ENCODE measurements at regions not wholly inside any gene's neighbourhood (a gene's known extent, or its start where the extent isn't known, plus 50 kb on each side); places are given as distances from the start of the nearest gene placed in this dataset.

GRCh38 chr1:57530206-57530910 lies 106.5 kb upstream of the DAB1 start:
- H3K27ac Mint-ChIP-seq, result no peak overlapping the region
- Histone ChIP-seq H4K20me1 (ENCODE audit: low read depth) (no peaks in the 10 kb centered on the region), H3K27ac (no peak overlapping the region), H3K4me2 (no peak overlapping the region), H3K4me1 (no peaks in the 10 kb centered on the region), H3K4me3 (no peak overlapping the region), H3K9ac (no peak overlapping the region), H3F3A (ENCODE audit: low read depth) (no peaks in the 10 kb centered on the region), H3K79me2 (ENCODE audit: low read depth) (no peaks in the 10 kb centered on the region), H3K9me3 (ENCODE audit: low read depth) (peaks cover 10% of the 10 kb centered on the region), H3K36me3 (no peaks in the 10 kb centered on the region), H3K27me3 (no peaks in the 10 kb centered on the region), H2AFZ (replicated peaks) (no peak overlapping the region)
- no peak for TF ChIP-seq CTCF (IDR thresholded peaks at IDR 0.05)
- TF ChIP-seq EZH2phosphoT487 (IDR thresholded peaks at IDR 0.05), result no peak
- no peak for TF ChIP-seq EZH2 (IDR thresholded peaks at IDR 0.05)
- H3K27me3 Mint-ChIP-seq (ENCODE audit: insufficient read depth, low read depth), result no peaks in the 10 kb centered on the region
- no peak for DNase-seq (ENCODE audit: low spot score)
- peaks cover 4% of the 10 kb centered on the region for H3K9me3 Mint-ChIP-seq
- H3K4me1 Mint-ChIP-seq, result no peaks in the 10 kb centered on the region
- no peak overlapping the region for H3K4me3 Mint-ChIP-seq
- no peaks in the 10 kb centered on the region for H3K36me3 Mint-ChIP-seq

DNA sequence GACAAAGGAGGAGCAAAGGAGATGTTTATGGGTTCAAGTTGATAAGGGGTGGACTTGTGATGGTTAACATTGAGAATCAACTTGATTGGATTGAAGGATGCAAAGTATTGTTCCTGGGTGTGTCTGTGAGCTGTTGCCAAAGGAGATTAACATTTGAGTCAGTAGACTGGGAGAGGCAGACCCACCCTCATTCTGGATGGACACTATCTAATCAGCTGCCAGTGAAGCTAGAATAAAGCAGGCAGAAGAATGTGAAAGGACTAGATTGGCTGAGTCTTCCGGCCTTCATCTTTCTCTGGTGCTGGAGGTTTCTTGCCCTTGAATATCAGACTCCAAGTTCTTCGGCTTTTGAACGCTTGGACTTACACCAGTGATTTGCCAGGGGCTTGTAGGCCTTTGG lies 98.7 kb upstream of the DAB1 start:
- peak overlapping the region; percentile 8 for H3K27ac Mint-ChIP-seq
- H3K27ac ChIP-seq, result no peak overlapping the region
- H3K27me3 ChIP-seq, result no peaks in the 10 kb centered on the region
- H3K4me3 Mint-ChIP-seq, result no peak overlapping the region
- H3K4me1 Mint-ChIP-seq, result peaks cover 16% of the 10 kb centered on the region
- no peaks in the 10 kb centered on the region for H3K9me3 ChIP-seq (ENCODE audit: low read depth)
- H2AFZ ChIP-seq (replicated peaks), result no peak overlapping the region
- H3K4me2 ChIP-seq, result no peak overlapping the region
- no peak for TF ChIP-seq EZH2phosphoT487 (IDR thresholded peaks at IDR 0.05)
- no peak for TF ChIP-seq CTCF (IDR thresholded peaks at IDR 0.05)
- TF ChIP-seq EZH2 (IDR thresholded peaks at IDR 0.05), result no peak
- no peak overlapping the region for H3K9ac ChIP-seq
- no peaks in the 10 kb centered on the region for H3K9me3 Mint-ChIP-seq
- H3K36me3 Mint-ChIP-seq, result no peaks in the 10 kb centered on the region
- no peaks in the 10 kb centered on the region for H3K36me3 ChIP-seq
- peaks cover 20% of the 10 kb centered on the region for H3K4me1 ChIP-seq
- peaks cover 11% of the 10 kb centered on the region for H3F3A ChIP-seq (ENCODE audit: low read depth)
- H3K79me2 ChIP-seq (ENCODE audit: low read depth), result no peaks in the 10 kb centered on the region
- H4K20me1 ChIP-seq (ENCODE audit: low read depth), result no peaks in the 10 kb centered on the region
- H3K27me3 Mint-ChIP-seq (ENCODE audit: insufficient read depth, low read depth), result peaks cover 2% of the 10 kb centered on the region
- no peak overlapping the region for H3K4me3 ChIP-seq
- DNase-seq (ENCODE audit: low spot score), result no peak

DNA sequence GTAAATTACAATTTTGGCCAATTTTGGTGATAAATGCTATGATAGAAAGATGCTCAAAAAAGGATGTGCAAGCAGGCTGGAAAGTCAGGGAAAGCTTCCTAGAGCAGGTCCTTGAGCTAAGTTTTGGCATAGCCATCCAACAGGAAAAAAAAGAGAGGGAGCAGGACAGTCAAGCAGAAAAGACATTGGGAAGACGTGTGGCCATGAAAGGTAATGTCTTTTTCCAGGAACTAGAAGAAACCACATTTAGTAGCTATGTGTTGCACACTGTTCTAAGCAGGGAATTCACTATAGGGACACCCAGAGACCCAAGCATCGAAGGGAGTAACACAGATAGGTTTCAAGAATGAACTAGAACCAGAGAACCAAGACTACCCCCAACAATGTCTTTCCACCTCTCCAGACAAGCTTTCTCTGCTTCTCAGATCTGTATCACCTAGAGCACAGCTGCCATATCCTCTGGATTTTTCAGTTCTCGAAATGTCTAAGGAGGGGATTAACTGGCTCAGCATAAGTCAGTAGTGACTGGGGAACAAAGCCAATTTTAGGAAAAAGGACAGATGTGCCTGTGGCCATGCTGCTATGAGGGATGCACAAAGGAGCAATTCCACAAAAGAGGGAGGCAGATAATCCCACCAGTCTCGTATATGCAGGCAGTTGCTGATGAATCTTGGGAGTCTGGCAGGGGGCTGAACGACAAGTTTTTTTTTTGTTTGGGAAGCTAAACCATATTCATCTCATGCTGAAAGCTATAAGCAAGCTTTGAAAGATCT lies 97.1 kb upstream of the DAB1 start:
- no peak overlapping the region for H3K4me3 ChIP-seq
- H3K9me3 Mint-ChIP-seq, result no peaks in the 10 kb centered on the region
- no peak overlapping the region for H3K27ac Mint-ChIP-seq
- no peak for TF ChIP-seq CTCF (IDR thresholded peaks at IDR 0.05)
- no peaks in the 10 kb centered on the region for H3K27me3 ChIP-seq
- no peaks in the 10 kb centered on the region for H3K36me3 Mint-ChIP-seq
- H3K27ac ChIP-seq, result no peak overlapping the region
- H3K9ac ChIP-seq, result no peak overlapping the region
- no peak overlapping the region for H3K4me3 Mint-ChIP-seq
- H3K27me3 Mint-ChIP-seq (ENCODE audit: insufficient read depth, low read depth), result peaks cover 2% of the 10 kb centered on the region
- H4K20me1 ChIP-seq (ENCODE audit: low read depth), result no peaks in the 10 kb centered on the region
- no peaks in the 10 kb centered on the region for H3K9me3 ChIP-seq (ENCODE audit: low read depth)
- no peak overlapping the region for H2AFZ ChIP-seq (replicated peaks)
- peaks cover 16% of the 10 kb centered on the region for H3K4me1 Mint-ChIP-seq
- DNase-seq (ENCODE audit: low spot score), result peak; percentile 16
- H3K79me2 ChIP-seq (ENCODE audit: low read depth), result no peaks in the 10 kb centered on the region
- no peaks in the 10 kb centered on the region for H3K36me3 ChIP-seq
- H3F3A ChIP-seq (ENCODE audit: low read depth), result peaks cover 11% of the 10 kb centered on the region
- H3K4me1 ChIP-seq, result peaks cover 26% of the 10 kb centered on the region
- H3K4me2 ChIP-seq, result no peak overlapping the region

Data from neural progenitor cell (in vitro differentiated cells).